NOMO-1 treated with DMSO at 0.1 percent for 48 hours (cell line): ENCODE measurements at regions not wholly inside any gene's neighbourhood (a gene's known extent, or its start where the extent isn't known, plus 50 kb on each side); places are given as distances from the start of the nearest gene placed in this dataset.
"Not testable (repeated sequence)": the region's sequence is repeated elsewhere in the genome, so short reads cannot be mapped to it uniquely, and the experiment has no call there.

ENCODE experiments used
- DNase-seq: peaks from one replicate; lab custom pipeline; 2025; ENCODE audit not compliant: unreplicated experiment; lab: John Stamatoyannopoulos, UW

DNA sequence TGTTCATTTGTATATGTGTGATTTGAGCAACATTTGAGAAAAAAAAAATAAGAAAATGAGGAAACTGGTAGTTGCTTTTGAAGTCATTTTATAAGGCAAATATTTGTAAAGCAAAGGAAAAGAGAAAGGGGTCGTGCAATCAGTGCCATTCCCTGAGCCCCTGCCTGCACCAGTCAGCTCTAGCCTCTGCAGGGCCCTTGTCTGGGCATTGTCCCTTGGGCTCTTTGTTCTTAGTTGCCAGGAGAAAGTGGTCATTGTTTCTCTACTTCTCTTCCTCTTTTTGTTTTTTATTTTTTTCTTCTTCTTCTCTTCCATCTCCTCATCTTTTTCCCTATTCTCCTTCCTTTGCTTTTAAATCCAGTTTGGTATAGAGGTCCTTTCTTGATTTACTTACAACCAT lies 175.3 kb upstream of the CREB1 start:
- no peak for DNase-seq

DNA sequence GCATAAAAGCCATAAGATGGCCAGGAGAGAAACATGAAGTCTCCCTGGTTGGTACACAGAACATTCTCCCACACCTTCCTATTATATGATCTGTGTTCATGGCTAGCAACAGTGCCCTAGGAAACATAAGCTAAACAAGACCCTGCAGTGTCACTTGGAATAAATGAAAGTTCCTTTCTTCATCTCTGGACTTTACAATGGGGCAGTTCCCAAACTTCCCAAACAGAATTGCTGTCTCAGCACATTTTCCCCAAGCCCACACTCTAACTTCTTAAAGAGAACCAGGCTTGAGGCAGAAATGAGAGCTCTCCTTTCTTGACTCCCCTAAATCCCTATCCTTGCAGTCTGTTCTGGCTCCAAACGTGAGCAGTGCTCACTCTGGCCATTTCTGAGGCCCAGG lies 173.2 kb upstream of the CREB1 start:
- DNase-seq, result no peak

DNA sequence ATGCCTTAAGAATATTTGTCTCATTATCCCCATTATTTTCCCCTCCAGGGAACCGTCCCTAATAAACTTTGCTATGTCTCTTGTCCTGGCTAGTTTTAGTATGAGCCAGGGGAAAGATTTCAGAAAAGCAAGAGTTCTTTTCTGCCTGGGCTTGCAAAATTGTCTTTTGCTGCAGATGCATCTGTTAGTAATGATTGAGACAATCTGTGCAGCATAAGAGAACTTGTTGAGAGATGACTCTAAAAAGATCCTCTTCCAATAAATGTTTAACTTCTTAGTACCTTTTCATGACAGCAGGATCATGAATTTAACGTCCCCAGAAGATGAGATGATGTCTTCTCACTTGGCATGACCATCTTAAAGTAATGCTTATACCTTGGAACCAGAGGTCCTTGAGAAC lies 172.5 kb upstream of the CREB1 start:
- DNase-seq, result no peak

DNA sequence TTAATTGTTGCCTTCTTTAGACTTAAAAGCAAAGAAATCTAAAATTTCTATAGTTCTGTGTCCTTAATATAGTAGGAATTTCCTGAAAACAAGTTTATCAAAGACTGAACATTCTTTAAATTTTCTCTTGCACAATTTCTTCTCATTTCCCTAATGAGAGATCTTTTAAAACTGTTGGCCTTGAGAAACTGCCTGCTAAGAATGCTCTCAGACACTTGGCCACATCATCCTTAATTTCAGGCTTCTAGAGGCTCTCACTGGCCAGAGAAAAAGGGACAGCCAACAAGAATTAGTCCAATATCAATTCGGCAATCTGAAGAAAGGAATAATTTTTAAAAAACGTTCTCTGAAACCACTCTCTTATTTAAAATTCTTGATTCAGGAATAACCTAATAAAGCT lies 167.0 kb upstream of the CREB1 start:
- DNase-seq, result no peak

DNA sequence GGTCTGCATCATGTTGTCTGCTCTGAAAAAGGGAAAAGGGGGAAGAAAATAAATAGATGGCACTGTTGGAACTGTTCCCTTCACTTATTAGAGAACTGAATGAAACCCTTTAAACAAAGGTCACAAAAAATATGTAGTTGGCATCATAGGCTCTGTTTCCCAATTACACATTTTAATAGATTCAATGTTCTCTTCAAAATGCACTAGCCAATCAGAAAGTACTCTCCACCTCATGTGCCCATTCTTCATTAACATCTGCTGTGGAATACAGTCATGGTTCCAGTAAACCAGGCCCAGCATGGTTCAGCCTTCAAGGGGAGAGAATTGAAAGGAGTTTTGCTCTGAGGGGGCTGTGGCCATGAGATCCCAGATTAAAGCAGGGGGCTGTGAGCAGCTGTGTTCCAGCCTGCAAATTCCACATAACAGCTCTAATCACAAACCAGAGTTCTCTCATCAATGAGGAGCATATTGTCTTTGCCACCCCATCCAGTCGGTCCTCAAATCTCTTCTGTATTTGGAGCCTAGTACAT lies 165.9 kb upstream of the CREB1 start:
- DNase-seq, result no peak

DNA sequence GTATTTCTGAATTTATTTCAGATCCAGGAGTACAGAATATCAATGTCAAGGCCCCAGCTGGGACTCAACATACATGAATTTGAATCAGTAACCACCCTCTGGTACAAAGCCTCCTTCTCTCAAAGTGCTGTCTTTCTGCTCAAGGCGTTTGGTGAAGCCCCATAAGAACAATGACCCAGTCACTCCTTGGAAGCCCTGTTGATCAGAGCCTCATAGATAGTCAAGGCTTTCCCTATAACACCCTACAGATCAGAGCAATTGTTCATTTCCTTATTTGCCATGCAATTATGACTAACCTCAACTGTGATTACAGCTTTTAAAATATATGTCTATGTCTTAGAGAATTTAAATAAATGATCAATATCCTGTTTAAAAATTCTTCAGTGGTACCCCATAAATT lies 159.1 kb upstream of the CREB1 start:
- DNase-seq, result no peak

DNA sequence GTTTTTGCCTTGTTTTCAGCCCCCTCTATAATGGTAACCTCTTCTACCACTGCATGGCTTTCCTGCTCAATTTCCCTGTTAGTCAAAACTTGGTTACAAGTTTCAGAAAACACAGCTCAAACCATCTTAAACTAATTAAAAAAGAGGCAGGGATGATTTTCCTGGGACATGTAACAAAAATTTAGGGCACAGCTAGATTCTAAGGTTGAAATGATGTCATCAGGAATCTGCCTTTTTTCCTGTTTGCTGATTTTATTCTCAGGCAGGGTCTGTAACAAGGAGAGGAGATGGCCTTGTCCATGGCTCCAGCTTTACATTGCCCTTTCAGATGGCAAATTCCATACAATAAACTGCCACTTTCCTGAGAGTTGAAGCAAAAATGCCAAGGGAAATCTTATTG lies 157.9 kb upstream of the CREB1 start:
- no peak for DNase-seq

DNA sequence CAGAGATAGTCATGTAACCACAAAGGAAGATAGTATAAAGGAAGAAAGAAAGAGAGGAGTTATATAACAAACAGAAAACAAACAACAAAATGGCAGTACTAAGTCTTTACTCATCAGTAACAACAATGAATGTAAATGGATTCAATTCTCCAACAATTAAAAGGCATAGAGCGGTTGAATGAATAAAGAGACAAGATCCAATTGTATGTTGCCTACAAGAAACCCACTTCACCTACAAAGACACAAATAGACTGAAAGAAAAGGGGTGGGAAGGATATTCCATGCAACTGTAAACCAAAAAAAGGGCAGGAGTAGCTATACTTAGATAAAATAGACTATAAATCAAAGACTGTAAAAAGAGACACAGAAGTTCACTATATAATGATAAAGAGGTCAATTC lies 157.3 kb upstream of the CREB1 start:
- no peak for DNase-seq

DNA sequence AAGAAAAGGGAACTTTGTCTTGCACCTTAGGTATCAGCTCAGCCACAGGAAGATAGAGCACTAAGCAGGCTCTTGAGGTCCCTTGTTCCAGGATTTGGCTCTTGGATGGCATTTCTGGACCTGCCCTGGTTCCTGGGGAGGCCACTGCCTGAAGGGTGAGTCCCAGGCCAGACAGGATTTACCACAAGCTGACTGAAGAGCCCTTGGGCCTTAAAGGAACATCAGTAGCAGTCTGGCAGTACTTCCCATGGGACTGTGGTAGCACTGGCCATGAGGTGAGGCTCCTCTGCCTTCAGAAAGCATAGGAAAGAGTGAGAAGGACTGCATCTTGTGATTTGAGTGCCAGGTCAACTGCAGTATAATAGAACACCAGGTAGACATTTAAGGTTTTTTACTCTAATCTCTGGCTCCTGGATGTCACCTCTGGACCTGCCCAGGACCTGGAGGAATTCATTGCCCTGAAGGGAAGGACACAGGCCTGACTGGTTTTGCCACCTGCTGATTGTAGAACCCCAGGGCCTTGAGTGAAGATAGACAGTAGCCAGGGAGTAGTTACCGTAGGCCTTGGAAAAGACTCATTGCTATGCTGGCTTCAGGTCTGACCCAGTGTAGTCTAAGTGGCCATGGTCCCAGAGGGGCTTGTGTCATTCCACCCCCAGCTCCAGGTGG lies 154.4 kb upstream of the CREB1 start:
- DNase-seq, result no peak

DNA sequence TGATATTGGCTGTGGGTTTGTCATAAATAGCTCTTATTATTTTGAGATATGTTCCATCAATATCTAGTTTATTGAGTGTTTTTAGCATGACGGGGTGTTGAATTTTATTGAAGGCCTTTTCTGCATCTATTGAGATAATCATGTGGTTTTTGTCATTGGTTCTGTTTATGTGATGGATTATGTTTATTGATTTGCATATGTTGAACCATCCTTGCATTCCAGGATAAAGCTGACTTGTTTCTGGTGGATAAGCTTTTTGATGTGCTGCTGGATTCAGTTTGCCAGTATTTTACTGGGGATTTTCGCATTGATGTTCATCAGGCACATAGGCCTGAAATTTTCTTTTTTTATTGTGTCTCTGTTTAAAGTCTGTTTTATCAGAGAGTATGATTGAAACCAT lies 151.1 kb upstream of the CREB1 start:
- DNase-seq, result not testable (repeated sequence)

DNA sequence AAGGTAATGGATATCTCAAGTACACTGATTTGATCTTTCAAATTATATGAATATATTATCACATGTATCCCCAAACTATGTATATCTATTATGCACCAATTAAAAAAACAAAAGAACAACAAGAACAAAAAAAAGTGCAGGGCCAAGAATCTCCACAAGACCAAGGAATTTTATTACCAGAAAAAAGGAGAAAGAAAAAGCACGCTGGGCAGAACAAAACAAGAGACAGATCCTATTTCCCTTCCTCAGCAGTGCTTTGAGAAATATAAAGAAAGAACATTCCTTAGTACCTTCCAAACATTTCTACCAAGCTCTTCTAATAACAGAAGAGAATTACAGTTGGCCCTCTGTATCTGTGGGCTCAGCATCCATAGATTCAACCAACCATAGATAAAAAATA lies 144.7 kb upstream of the CREB1 start:
- DNase-seq, result no peak

DNA sequence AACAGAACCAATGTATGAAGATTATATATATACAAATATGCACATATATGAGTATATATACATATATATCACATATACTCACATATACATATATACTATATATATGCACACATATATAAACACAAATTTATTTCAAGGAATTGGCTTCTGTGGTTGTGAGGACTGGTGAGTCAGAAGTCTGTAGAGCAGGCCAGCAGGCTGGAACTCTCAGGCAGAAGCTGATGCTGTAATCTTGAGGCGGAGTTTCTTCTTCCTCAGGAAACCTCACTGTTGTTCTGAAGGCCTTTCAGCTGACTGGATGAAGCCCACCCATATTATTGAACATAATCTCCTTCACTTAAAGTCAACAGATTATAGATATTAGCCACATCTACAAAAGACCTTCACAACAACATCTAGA lies 143.9 kb upstream of the CREB1 start:
- DNase-seq, result no peak

DNA sequence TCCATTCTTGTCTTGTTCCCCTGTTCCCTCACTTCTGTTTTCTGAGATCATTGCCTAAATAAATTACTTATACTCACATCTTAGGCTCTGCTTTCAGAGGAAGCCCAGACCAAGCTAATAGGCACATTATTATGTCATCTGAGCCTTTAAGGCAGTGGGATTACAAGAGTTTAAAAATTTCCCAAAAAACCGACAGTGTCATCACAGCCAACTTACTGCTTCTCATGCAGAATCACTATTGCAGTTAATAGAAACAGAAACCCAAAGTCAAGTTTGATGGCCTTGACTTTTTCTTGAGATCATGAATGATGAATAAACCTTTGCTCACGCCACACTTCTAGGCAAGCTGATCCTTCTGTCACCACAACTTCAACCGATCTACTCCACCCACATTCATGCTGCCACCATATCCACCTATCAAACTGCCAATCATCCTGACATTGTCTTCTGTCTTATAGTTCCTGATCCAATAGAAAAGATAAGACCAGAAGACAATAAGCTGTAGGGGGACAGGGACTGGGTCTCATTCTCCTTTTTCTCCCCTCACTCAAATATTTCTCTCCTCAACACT lies 142.7 kb upstream of the CREB1 start:
- DNase-seq, result no peak

DNA sequence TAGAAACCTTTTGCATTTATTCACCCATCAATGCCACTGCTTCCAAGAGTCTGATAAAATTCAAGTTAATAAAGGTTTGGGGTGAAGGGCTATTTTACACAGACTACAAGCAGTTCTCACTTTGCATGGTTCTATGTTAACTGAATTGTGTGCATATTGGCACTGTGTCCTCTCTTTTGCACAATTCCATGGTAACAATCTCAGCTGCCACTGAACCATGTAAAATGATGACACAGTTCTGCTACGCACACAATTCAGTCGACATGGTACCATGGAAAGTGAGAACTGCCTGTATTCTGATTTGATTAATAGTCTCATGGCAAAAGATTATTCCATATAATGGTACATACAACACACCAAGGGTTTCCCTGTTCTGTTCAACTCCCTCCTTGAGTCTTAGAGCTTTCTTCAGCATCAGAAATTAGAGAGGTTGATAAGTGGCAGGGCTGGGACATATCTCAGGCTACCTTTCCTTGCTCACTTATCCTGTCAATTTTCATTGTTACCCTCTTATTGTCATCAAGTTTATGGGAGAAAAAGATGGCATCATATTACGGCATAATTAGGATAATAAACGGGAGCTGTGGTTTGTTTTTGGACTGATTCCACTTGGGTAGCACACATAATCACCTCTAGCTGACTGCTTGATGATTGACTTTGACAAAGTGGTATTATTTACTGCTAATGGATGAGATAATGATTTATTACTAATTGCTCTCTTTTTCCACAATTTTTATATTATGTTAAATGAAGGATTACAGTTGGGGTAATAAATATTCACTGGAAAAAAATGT lies 139.3 kb upstream of the CREB1 start:
- no peak for DNase-seq

DNA sequence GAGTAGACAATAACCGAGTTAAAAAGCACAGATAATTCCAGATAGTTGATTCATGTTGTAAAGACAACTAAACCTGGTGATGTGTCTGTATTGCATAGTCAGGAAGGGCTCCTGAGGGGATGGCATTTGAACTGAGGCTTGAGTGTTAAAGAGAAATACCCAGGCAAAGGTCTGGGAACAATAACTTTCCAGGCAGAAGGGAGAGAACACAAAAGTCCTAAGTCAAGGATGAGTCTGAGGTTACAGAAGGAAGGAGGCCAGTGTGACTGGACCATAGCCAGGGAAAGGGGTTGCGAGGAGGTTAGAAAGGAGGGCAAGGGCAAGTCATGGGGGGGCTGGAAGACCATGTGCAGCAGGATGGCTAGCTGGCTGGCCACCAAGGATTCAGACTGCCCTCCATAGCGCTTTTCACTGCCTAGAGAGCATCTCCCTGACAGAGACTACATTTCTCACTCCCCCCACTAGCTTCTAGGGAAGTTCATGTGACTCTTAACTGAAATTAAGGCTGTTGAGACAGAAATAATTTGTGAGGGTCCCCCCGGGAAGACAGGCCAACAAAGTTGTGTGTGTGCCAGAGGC lies 135.5 kb upstream of the CREB1 start:
- DNase-seq, result no peak

DNA sequence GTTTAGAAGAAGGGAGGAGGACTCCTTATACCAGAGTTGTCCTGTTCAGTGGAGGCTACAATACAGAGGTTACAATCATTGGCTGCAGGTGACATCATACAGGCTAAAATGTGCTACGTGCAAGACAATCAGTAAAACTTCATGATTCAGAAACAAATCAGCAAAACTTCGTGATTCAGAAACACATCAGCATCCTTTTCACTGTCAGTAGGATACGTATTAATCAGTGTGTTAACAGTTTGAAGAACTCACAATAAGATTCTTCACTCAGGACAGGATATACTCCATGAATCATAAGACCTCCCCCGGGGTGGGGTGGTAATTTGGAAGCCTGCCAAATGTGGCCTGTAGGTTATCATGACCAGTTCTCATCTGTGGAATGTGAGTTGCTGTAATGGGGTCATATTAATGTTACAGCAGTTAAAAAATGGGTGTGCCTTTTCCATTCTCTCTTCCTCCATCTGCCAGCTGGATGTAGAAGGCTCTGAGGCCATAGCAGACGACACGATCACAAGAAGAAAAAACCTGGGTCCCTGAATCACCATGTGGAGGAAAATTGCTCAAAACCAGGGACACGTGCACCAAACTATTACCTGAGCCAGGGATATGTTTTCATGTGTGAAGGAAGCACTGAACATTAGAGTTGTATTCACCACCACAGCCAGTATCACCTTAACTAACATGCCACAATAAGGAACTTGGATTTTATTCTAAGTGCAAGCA lies 134.8 kb upstream of the CREB1 start:
- no peak for DNase-seq

DNA sequence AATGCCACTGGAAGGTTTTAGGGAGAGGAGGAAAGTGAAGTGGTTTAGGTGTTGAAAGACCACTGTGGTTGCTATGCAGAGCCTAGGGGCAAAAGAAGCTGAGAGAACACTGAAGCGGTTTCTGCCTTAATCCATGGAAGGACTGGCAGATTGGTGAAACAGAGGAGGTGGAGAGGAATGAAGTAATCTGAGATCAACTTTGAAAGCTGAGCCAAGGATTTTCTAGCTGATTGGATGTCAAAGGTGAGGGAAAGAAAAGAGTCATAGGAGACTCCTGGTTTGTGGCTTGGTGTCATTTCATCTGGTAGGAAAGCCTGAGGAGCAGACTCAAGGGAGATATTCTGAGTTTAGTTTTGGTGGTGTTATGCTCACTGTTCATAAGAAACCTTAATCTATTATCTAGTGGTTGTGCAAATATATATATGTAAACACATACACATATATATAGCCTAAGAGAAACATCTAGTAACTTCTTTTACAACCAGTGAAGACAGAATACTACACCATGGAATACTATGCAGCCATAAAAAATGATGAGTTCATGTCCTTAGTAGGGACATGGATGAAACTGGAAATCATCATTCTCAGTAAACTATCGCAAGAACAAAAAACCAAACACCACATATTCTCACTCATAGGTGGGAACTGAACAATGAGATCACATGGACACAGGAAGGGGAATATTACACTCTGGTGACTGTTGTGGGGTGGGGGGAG lies 134.1 kb upstream of the CREB1 start:
- DNase-seq, result no peak

DNA sequence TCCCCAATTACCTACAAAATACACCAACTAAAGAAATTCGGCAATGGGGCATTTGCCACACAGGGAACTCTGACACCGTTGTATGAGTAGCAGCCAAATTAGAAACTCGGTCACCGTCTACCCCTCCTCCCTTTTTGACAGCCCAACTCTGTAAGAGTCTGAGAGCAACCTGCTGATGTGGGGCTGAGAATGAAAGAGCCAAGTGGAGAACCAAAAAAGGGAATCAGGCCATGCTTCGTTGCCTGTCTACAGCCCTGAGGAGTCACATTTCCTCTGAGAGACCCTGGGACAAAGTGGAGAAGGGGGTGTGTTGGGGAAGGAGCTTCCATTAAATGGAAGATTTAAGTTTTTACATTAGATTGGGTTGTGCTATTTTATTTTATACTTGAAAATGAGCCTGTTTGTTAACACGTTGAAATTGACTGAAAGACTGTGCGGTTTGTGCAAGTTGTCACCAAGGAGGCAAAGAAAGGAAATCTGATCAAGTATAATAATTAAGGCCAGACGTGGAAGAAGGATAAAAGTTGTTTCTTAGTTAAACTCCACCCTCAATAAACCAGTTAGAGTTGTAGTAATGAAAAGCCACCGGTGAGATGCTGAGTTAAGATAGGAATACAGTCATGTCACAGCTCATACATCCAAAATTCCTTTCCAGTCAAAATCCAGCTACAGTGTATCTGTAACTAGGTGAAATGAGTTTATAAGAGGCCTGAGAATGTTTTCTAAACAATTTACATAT lies 131.7 kb upstream of the CREB1 start:
- DNase-seq, result no peak

DNA sequence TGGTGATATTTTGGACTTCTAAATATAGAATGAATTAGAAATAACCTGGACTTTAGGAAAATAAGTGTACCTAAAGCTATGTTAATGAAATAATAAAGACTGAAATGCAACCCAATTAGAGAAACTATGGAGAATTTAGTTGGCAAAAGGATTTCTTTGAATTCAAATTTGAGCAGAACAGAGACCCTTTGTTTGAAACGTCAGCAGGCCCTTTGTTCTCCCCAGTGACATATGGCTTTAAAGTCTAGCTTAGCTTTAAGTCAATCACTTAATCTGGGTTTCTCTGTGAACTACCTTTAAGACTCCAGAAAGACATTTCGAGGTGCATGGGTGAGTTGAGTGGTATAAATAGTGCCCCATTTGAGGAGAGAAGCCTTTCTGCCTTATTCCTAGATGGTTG lies 130.5 kb upstream of the CREB1 start:
- DNase-seq, result no peak

DNA sequence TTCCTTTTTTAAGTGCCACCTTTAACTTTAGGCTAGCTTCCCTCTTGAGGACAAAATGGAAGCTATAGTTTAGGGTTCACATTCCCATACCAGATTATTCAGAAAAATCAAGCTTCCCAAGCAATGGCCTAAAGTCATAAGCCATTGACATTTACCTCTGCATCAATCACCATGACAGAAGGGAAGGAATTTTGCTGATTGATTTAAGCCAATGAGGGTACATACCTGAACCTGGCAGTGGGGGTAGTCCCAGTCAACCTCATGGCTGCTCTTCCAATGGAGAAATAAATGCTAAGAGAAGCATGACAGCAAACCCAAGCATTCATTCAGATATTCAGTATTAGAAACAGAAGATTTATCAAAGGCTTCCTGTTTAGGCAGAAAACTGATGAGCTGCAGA lies 128.4 kb upstream of the CREB1 start:
- no peak for DNase-seq
